ENCODE measurements at regions not wholly inside any gene's neighbourhood (a gene's known extent, or its start where the extent isn't known, plus 50 kb on each side); places are given as distances from the start of the nearest gene placed in this dataset.

GRCh38 chr17:36814958-36815357 is 122.3 kb upstream of the LHX1 start:
- H3K36me3 Mint-ChIP-seq (ENCODE audit: insufficient read depth, unreplicated experiment) = no peaks in the 10 kb centered on the region
- TF ChIP-seq, protein P1, sequence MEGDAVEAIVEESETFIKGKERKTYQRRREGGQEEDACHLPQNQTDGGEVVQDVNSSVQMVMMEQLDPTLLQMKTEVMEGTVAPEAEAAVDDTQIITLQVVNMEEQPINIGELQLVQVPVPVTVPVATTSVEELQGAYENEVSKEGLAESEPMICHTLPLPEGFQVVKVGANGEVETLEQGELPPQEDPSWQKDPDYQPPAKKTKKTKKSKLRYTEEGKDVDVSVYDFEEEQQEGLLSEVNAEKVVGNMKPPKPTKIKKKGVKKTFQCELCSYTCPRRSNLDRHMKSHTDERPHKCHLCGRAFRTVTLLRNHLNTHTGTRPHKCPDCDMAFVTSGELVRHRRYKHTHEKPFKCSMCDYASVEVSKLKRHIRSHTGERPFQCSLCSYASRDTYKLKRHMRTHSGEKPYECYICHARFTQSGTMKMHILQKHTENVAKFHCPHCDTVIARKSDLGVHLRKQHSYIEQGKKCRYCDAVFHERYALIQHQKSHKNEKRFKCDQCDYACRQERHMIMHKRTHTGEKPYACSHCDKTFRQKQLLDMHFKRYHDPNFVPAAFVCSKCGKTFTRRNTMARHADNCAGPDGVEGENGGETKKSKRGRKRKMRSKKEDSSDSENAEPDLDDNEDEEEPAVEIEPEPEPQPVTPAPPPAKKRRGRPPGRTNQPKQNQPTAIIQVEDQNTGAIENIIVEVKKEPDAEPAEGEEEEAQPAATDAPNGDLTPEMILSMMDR (IDR thresholded peaks at IDR 0.05; ENCODE audit: unreplicated experiment) = no peak
- no peak for DNase-seq
- H3K27me3 Mint-ChIP-seq (ENCODE audit: unreplicated experiment) = peaks cover 100% of the 10 kb centered on the region
- H3K4me1 Mint-ChIP-seq (ENCODE audit: low read depth, unreplicated experiment) = no peaks in the 10 kb centered on the region
- CTCF ChIA-PET = no interaction called here
- no peaks in the 10 kb centered on the region for H3K9me3 Mint-ChIP-seq (ENCODE audit: low read depth, unreplicated experiment)
- intact Hi-C loops (cut with micrococcal nuclease; ENCODE audit: unreplicated experiment) = no loop called here
- H3K27ac Mint-ChIP-seq (ENCODE audit: unreplicated experiment) = no peak overlapping the region
- no peak overlapping the region for H3K4me3 Mint-ChIP-seq (ENCODE audit: low read depth, unreplicated experiment)
- no TSS peak for BruUV-seq (replicated peaks)

- Mint-ChIP-seq H3K36me3 (ENCODE audit: insufficient read depth, unreplicated experiment) (no peaks in the 10 kb centered on the region), H3K27me3 (ENCODE audit: unreplicated experiment) (peaks cover 100% of the 10 kb centered on the region), H3K27ac (ENCODE audit: unreplicated experiment) (no peak overlapping the region), H3K4me3 (ENCODE audit: low read depth, unreplicated experiment) (no peak overlapping the region), H3K9me3 (ENCODE audit: low read depth, unreplicated experiment) (no peaks in the 10 kb centered on the region), H3K4me1 (ENCODE audit: low read depth, unreplicated experiment) (no peaks in the 10 kb centered on the region)
- CTCF ChIA-PET = interaction anchor here (0.6 to 1.7 kb wide), 4 partner anchors 12 to 373 kb away, joined by 3 to 4 read pairs (median 3); partner anchors contain the start of gene AATF
- no peak for DNase-seq
- BruUV-seq (replicated peaks) = no TSS peak
- TF ChIP-seq, protein P1 (IDR thresholded peaks at IDR 0.05; ENCODE audit: unreplicated experiment) = peak; percentile 11
- intact Hi-C loops (cut with micrococcal nuclease; ENCODE audit: unreplicated experiment) = no loop called here
Measured at GRCh38 chr17:36816214-36816906, 120.9 kb upstream of the LHX1 start.

GRCh38 chr17:36816907-36817288 is 120.4 kb upstream of the LHX1 start:
- intact Hi-C loops (cut with micrococcal nuclease; ENCODE audit: unreplicated experiment) = no loop called here
- Mint-ChIP-seq H3K27me3 (ENCODE audit: unreplicated experiment) (peaks cover 100% of the 10 kb centered on the region), H3K36me3 (ENCODE audit: insufficient read depth, unreplicated experiment) (no peaks in the 10 kb centered on the region), H3K4me3 (ENCODE audit: low read depth, unreplicated experiment) (no peak overlapping the region), H3K4me1 (ENCODE audit: low read depth, unreplicated experiment) (no peaks in the 10 kb centered on the region), H3K9me3 (ENCODE audit: low read depth, unreplicated experiment) (no peaks in the 10 kb centered on the region), H3K27ac (ENCODE audit: unreplicated experiment) (no peak overlapping the region)
- DNase-seq = no peak
- CTCF ChIA-PET = interaction anchor here (0.6 to 1.7 kb wide), 3 partner anchors 12 to 132 kb away, joined by 3 to 4 read pairs (median 3); partner anchors contain the start of gene AATF
- BruUV-seq (replicated peaks) = no TSS peak
- TF ChIP-seq, protein P1 (IDR thresholded peaks at IDR 0.05; ENCODE audit: unreplicated experiment) = no peak

GRCh38 chr17:36817483-36818048 is 119.7 kb upstream of the LHX1 start:
- Mint-ChIP-seq H3K9me3 (ENCODE audit: low read depth, unreplicated experiment) (no peaks in the 10 kb centered on the region), H3K36me3 (ENCODE audit: insufficient read depth, unreplicated experiment) (no peaks in the 10 kb centered on the region), H3K27me3 (ENCODE audit: unreplicated experiment) (peaks cover 100% of the 10 kb centered on the region), H3K4me3 (ENCODE audit: low read depth, unreplicated experiment) (no peak overlapping the region), H3K4me1 (ENCODE audit: low read depth, unreplicated experiment) (no peaks in the 10 kb centered on the region), H3K27ac (ENCODE audit: unreplicated experiment) (no peak overlapping the region)
- TF ChIP-seq, protein P1 (IDR thresholded peaks at IDR 0.05; ENCODE audit: unreplicated experiment) = no peak
- BruUV-seq (replicated peaks) = no TSS peak
- DNase-seq = no peak
- intact Hi-C loops (cut with micrococcal nuclease; ENCODE audit: unreplicated experiment) = no loop called here
- CTCF ChIA-PET = interaction anchor here (0.6 to 1.7 kb wide), 3 partner anchors 13 to 131 kb away, joined by 3 to 4 read pairs (median 3); partner anchors contain the start of gene AATF

Data from Calu3 (cell line).